ENCODE measurements at regions not wholly inside any gene's neighbourhood (a gene's known extent, or its start where the extent isn't known, plus 50 kb on each side); places are given as distances from the start of the nearest gene placed in this dataset.

DNA sequence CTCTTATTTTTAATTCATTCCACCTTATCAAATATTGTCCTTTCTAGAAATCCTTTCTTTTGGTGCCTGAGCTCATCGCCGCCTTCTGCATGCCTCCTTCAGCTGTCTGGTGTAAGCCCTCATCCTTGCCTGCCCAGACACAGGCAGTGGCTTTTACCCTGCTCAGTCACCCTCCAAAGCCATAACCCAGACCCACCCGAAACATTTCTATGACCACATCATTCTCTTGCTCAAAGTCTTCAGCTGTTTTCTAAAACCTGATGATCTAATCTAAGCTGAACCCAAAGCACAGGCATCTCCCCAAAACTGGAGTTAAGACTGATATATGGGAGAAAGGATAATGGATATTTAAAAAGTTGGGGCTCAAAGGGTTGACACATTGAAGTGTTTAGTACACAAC, 753.7 kb upstream of the SGCG start:
- no peak for TF ChIP-seq TAF1 (IDR thresholded peaks at IDR 0.05; ENCODE audit: borderline replicate concordance, insufficient read depth, low read length)
- TF ChIP-seq, protein P1, sequence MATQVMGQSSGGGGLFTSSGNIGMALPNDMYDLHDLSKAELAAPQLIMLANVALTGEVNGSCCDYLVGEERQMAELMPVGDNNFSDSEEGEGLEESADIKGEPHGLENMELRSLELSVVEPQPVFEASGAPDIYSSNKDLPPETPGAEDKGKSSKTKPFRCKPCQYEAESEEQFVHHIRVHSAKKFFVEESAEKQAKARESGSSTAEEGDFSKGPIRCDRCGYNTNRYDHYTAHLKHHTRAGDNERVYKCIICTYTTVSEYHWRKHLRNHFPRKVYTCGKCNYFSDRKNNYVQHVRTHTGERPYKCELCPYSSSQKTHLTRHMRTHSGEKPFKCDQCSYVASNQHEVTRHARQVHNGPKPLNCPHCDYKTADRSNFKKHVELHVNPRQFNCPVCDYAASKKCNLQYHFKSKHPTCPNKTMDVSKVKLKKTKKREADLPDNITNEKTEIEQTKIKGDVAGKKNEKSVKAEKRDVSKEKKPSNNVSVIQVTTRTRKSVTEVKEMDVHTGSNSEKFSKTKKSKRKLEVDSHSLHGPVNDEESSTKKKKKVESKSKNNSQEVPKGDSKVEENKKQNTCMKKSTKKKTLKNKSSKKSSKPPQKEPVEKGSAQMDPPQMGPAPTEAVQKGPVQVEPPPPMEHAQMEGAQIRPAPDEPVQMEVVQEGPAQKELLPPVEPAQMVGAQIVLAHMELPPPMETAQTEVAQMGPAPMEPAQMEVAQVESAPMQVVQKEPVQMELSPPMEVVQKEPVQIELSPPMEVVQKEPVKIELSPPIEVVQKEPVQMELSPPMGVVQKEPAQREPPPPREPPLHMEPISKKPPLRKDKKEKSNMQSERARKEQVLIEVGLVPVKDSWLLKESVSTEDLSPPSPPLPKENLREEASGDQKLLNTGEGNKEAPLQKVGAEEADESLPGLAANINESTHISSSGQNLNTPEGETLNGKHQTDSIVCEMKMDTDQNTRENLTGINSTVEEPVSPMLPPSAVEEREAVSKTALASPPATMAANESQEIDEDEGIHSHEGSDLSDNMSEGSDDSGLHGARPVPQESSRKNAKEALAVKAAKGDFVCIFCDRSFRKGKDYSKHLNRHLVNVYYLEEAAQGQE (IDR thresholded peaks at IDR 0.05; ENCODE audit: insufficient read depth in 1 of 2, low read depth in 2 of 2, low read length in 2 of 2), result no peak
- no peak for TF ChIP-seq FOXP2 (optimal IDR thresholded peaks at IDR 0.05; ENCODE audit: borderline replicate concordance, extremely low read depth, extremely low read length, insufficient read depth)
- no peak for TF ChIP-seq POLR2AphosphoS5 (IDR thresholded peaks at IDR 0.05; ENCODE audit: low read depth, low read length)
- no peak for TF ChIP-seq SIN3A (IDR thresholded peaks at IDR 0.05; ENCODE audit: borderline replicate concordance, insufficient read depth, low read length)

DNA sequence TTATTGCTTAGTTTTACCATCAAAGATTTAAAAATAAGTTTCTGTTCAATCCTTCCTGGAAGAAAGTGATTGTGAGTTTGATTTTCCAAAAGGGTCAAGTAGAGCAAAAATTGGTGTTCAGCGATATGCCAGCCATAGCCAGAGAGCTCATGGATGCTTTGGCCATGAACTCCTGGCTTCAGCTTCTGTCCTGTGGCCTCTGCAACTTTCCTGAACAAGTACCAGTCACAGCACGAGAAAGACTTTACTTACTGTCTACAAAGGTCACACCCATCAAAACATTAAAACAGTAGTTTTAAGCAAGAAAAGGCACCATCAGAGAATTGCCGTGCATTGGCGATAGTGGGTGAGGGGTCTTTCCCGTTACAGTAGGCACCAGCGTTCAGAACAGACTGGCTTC, 753.0 kb upstream of the SGCG start:
- TF ChIP-seq, protein P1 (IDR thresholded peaks at IDR 0.05; ENCODE audit: insufficient read depth in 1 of 2, low read depth in 2 of 2, low read length in 2 of 2), result no peak
- no peak for TF ChIP-seq POLR2AphosphoS5 (IDR thresholded peaks at IDR 0.05; ENCODE audit: low read depth, low read length)
- no peak for TF ChIP-seq SIN3A (IDR thresholded peaks at IDR 0.05; ENCODE audit: borderline replicate concordance, insufficient read depth, low read length)
- no peak for TF ChIP-seq FOXP2 (optimal IDR thresholded peaks at IDR 0.05; ENCODE audit: borderline replicate concordance, extremely low read depth, extremely low read length, insufficient read depth)
- no peak for TF ChIP-seq TAF1 (IDR thresholded peaks at IDR 0.05; ENCODE audit: borderline replicate concordance, insufficient read depth, low read length)

DNA sequence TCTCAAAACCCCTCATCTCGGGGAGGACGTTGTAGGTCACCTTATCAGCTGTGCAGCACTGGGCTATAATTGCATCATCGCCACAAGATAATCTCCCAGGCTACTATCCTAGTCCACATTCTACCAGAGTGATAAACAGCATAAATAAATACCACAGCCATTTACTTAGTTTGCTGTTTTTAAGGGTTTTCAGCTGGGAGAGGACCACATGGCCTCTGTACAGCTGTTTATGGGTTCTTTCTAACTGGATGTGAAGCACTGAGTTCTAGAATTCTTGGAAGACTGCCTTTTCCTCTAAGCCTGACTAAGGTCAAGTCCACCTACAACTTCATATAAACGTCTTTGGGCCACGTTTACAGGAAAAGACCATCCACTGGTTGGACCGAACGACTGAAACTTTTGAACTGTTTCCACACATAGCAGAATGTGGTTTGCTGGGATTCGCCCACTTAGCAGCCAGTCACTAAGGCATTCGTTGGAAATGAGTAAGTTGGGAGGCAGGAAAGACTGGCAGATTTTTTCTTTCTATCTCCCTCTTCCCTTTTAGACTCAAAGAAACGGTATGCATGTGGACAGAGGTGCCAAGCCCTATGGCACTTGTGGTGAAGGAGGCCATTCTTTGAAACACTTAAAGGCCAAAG, 752.5 kb upstream of the SGCG start:
- TF ChIP-seq, protein P1 (IDR thresholded peaks at IDR 0.05; ENCODE audit: insufficient read depth in 1 of 2, low read depth in 2 of 2, low read length in 2 of 2), result no peak

DNA sequence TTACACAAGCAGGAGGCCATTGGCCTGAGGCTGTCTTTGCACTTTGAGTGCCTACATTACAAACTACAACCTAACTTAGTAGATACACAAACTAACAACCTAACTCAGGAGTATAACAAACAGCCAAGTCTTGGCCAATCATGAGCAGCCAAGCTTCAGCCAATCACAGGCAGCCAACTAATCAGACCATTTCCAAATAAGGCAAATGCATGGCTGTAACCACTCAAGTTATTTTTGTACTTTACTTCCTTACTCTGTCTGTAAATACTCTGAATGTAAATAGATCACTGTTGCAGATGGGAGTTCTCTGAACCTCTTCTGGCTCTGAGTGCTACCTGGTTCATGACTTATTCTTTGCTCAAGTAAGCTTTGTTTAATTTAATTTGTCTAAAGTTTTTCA, 748.1 kb upstream of the SGCG start:
- no peak for TF ChIP-seq POLR2AphosphoS5 (IDR thresholded peaks at IDR 0.05; ENCODE audit: low read depth, low read length)
- TF ChIP-seq, protein P1 (IDR thresholded peaks at IDR 0.05; ENCODE audit: insufficient read depth in 1 of 2, low read depth in 2 of 2, low read length in 2 of 2), result no peak
- TF ChIP-seq SIN3A (IDR thresholded peaks at IDR 0.05; ENCODE audit: borderline replicate concordance, insufficient read depth, low read length), result no peak
- no peak for TF ChIP-seq FOXP2 (optimal IDR thresholded peaks at IDR 0.05; ENCODE audit: borderline replicate concordance, extremely low read depth, extremely low read length, insufficient read depth)
- TF ChIP-seq TAF1 (IDR thresholded peaks at IDR 0.05; ENCODE audit: borderline replicate concordance, insufficient read depth, low read length), result no peak
